Ascending aorta (tissue), 2 donors: ENCODE measurements at regions not wholly inside any gene's neighbourhood (a gene's known extent, or its start where the extent isn't known, plus 50 kb on each side); places are given as distances from the start of the nearest gene placed in this dataset.

Source experiments
- DNase-seq, 2 donors: peaks; one replicate each; pipeline ENCODE4 v3.0.0-alpha.2; 2019; ENCODE audit warnings: low spot score in 2 of 2
- H3K27ac ChIP-seq, 2 donors: fragments of 200-600 bp; sonication (generic); one replicate each; pipeline ENCODE4 v1.5.1; 2016 to 2017; ENCODE audit warnings: mild to moderate bottlenecking in 1 of 2
- H3K27me3 ChIP-seq: fragments of 200-600 bp; sonication (generic); one replicate; pipeline ENCODE4 v1.5.1; 2017
- H3K36me3 ChIP-seq, 2 donors: fragments of 200-600 bp; sonication (generic); one replicate each; pipeline ENCODE4 v1.5.1; 2016
- H3K4me1 ChIP-seq, 2 donors: fragments of 200-600 bp; sonication (generic); one replicate each; pipeline ENCODE4 v1.5.1; 2016 to 2017; ENCODE audit warnings: mild to moderate bottlenecking in 1 of 2
- H3K4me3 ChIP-seq, 2 donors: fragments of 200-600 bp; sonication (generic); one replicate each; pipeline ENCODE4 v1.5.1; 2016 to 2017; ENCODE audit warnings: mild to moderate bottlenecking in 1 of 2
- H3K9me3 ChIP-seq, 2 donors: fragments of 200-600 bp; sonication (generic); one replicate each; pipeline ENCODE4 v1.5.1; 2016
- intact Hi-C: fragments of 100-400 bp; cut with DNase I; formaldehyde crosslinking; loops from one replicate; pipeline ENCODE4 v1.15.1; 2023
- TF ChIP-seq, protein P1 (sequence below), 3 experiments: fragments of 200-600 bp in 2 of 3; fragments of 450-650 bp in 1 of 3; sonication (generic) in 2 of 3; IDR thresholded peaks; one replicate each; pipeline ENCODE4 v1.5.1; 2016 to 2019; ENCODE audit warnings: antibody characterized with exemption in 3 of 3, mild to moderate bottlenecking in 1 of 3, moderate library complexity in 1 of 3

DNA sequence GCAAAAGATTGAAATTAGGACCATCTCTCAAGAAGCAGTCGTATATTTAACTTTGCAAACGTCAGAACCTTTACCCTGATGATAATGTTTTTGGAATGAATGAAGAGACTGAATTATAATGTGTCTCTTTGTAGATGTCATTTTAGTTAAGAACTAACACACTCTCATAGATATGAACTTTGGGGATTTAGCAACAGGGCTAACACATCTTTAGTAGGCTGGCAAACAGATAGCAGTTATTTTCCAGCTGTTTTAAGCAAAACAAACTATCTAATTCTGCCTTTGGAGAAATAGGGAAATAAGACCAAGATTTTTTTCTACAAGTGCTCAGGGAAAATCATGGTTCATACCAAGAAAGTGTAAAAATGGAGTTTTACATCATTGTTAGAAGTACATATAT, 469.7 kb downstream of the SPATA31D1 start:
- H3K27me3 ChIP-seq = no peaks in the 10 kb centered on the region
- H3K27ac ChIP-seq = no peak overlapping the region
- H3K36me3 ChIP-seq = no peaks in the 10 kb centered on the region
- no peak overlapping the region for H3K4me3 ChIP-seq
- no peaks in the 10 kb centered on the region for H3K9me3 ChIP-seq
- DNase-seq = no peak
- no peaks in the 10 kb centered on the region for H3K4me1 ChIP-seq
- TF ChIP-seq, protein P1, sequence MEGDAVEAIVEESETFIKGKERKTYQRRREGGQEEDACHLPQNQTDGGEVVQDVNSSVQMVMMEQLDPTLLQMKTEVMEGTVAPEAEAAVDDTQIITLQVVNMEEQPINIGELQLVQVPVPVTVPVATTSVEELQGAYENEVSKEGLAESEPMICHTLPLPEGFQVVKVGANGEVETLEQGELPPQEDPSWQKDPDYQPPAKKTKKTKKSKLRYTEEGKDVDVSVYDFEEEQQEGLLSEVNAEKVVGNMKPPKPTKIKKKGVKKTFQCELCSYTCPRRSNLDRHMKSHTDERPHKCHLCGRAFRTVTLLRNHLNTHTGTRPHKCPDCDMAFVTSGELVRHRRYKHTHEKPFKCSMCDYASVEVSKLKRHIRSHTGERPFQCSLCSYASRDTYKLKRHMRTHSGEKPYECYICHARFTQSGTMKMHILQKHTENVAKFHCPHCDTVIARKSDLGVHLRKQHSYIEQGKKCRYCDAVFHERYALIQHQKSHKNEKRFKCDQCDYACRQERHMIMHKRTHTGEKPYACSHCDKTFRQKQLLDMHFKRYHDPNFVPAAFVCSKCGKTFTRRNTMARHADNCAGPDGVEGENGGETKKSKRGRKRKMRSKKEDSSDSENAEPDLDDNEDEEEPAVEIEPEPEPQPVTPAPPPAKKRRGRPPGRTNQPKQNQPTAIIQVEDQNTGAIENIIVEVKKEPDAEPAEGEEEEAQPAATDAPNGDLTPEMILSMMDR (IDR thresholded peaks at IDR 0.05) = no peak
- intact Hi-C loops = no loop called here

DNA sequence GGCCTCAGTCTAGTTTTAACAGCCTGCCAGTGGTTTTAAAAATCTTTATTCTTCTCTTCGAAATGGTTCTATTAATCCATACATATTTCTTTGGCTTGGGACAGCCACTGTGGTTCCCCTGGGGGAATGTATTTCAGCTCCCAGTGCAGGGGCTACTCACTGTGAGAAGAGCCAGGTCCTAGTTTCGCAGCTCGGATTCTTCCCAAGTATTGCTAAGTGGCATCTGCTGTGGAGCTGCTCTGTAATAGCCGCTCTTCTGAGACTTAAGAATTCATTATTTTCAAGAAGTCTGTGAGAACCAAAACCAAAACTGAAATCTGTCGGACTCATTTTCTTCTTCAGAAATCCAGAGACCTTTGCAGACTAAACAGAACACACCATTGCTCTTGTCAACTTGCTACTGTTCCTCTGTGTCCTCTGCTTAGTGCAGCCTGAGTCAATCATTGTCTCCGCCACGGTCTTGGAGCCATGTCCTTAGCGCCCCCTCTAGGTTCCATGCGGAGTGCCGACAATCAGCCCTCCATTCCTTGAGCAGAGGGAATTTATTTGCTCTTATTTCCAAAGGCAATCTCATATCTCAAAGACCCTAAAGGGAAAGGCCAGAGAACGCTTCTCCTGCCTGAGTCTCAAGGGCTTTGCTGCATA, 478.2 kb downstream of the SPATA31D1 start:
- Histone ChIP-seq H3K27me3 (no peaks in the 10 kb centered on the region), H3K4me1 (no peaks in the 10 kb centered on the region), H3K27ac (no peak overlapping the region), H3K4me3 (peak overlapping the region in 1 of 2 donors; percentile 29), H3K36me3 (no peaks in the 10 kb centered on the region), H3K9me3 (no peaks in the 10 kb centered on the region)
- DNase-seq = no peak
- intact Hi-C loops = no loop called here
- TF ChIP-seq, protein P1 (IDR thresholded peaks at IDR 0.05) = peak in 2 of 3 experiments; percentile 29 to 58

GRCh38 chr9:82467436-82467835, 478.9 kb downstream of the SPATA31D1 start:
- H3K36me3 ChIP-seq = no peaks in the 10 kb centered on the region
- no peak overlapping the region for H3K4me3 ChIP-seq
- no peaks in the 10 kb centered on the region for H3K4me1 ChIP-seq
- intact Hi-C loops = no loop called here
- TF ChIP-seq, protein P1 (IDR thresholded peaks at IDR 0.05) = no peak
- no peak for DNase-seq
- H3K27ac ChIP-seq = no peak overlapping the region
- H3K9me3 ChIP-seq = no peaks in the 10 kb centered on the region
- no peaks in the 10 kb centered on the region for H3K27me3 ChIP-seq

- TF ChIP-seq, protein P1 (IDR thresholded peaks at IDR 0.05) = no peak
- DNase-seq = no peak
- Histone ChIP-seq H3K4me3 (no peak overlapping the region), H3K9me3 (no peaks in the 10 kb centered on the region), H3K4me1 (no peaks in the 10 kb centered on the region), H3K27ac (no peak overlapping the region), H3K36me3 (no peaks in the 10 kb centered on the region), H3K27me3 (no peaks in the 10 kb centered on the region)
- intact Hi-C loops = no loop called here
These were observed 485.7 kb downstream of the SPATA31D1 start for GRCh38 chr9:82474235-82474634.

GRCh38 chr9:82475584-82476301, 487.2 kb downstream of the SPATA31D1 start:
- Histone ChIP-seq H3K27ac (no peak overlapping the region), H3K36me3 (no peaks in the 10 kb centered on the region), H3K4me3 (no peak overlapping the region), H3K27me3 (no peaks in the 10 kb centered on the region), H3K9me3 (no peaks in the 10 kb centered on the region), H3K4me1 (no peaks in the 10 kb centered on the region)
- TF ChIP-seq, protein P1 (IDR thresholded peaks at IDR 0.05) = no peak
- DNase-seq = no peak
- intact Hi-C loops = no loop called here
